ENCODE measurements at regions not wholly inside any gene's neighbourhood (a gene's known extent, or its start where the extent isn't known, plus 50 kb on each side); places are given as distances from the start of the nearest gene placed in this dataset.

DNA sequence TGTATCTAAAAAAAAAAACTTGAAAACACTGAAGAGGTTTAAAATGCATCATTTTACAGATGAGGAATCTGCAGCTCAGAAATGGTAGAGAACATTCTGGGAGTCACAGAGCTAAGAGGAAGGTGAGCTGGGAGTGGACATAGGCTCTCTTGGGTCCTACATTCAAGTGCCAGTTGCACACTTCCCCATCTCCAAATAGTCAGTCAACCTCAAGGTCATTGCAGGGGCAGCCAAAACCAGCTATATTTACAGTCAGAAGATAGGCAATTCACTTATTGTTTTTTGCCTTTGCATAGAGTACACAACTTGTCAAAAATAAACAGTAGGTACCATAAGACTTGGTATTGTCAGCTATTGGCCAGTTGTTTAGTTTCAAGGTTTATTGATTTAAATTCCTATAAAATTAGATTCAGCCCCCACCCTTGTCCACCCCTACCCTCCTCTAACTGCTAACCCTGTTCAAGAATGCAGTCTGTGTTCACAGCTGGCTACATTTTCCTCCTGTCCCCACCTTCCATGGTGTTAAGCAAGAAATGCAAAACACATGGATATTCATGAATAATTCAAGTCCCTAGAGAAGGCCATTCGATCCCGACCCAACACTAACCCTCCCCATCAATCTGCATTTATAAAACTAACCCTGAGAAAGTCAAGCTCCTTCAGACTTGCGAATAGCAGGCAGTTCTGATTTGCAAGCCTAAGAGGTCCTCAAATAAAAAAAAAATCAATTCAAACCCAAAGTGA lies 567.0 kb upstream of the MCTP2 start:
- TF ChIP-seq POLR2AphosphoS5 (IDR thresholded peaks at IDR 0.05; ENCODE audit: low read depth, low read length), result no peak
- no peak for TF ChIP-seq FOXP2 (optimal IDR thresholded peaks at IDR 0.05; ENCODE audit: borderline replicate concordance, extremely low read depth, extremely low read length, insufficient read depth)
- TF ChIP-seq SIN3A (IDR thresholded peaks at IDR 0.05; ENCODE audit: borderline replicate concordance, insufficient read depth, low read length), result no peak
- no peak for TF ChIP-seq REST (IDR thresholded peaks at IDR 0.05; ENCODE audit: insufficient read depth in 1 of 2, low read depth in 2 of 2, low read length in 2 of 2)
- no peak for TF ChIP-seq TAF1 (IDR thresholded peaks at IDR 0.05; ENCODE audit: borderline replicate concordance, insufficient read depth, low read length)

DNA sequence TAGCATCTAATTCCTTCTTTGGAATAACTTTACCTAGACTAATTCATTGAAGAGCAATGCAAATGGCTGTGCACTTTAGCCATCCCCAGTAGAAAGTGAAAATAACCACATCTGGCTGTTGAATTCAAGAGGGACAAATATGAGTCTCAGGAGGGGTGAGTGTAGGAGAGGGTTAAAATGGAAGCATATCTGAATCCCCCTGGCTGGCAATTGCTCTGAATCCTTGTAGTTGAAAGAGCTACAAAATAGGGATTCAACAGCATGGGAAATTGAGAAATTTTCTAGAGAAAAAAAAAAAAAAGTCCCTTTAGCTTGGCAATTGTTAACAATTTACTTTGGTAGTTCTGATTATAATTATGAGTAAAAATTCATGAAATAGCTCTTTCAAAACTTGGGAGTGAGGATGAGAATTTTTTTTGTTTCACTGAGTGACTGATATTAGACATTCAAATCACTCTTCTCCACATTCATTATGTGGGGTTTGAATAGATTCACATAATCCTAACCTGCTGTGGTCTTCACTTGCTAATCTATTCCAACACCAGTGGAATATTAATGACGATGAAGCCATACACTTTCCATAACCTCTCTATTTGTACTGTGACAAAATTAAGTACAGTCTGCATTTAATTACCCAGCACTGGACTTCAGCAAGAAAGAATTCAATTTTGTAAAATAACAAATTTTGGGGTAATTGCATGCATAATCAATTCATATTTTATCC lies 569.0 kb upstream of the MCTP2 start:
- TF ChIP-seq POLR2AphosphoS5 (IDR thresholded peaks at IDR 0.05; ENCODE audit: low read depth, low read length), result no peak

- no peak for TF ChIP-seq TAF1 (IDR thresholded peaks at IDR 0.05; ENCODE audit: borderline replicate concordance, insufficient read depth, low read length)
- TF ChIP-seq POLR2AphosphoS5 (IDR thresholded peaks at IDR 0.05; ENCODE audit: low read depth, low read length), result no peak
- TF ChIP-seq FOXP2 (optimal IDR thresholded peaks at IDR 0.05; ENCODE audit: borderline replicate concordance, extremely low read depth, extremely low read length, insufficient read depth), result no peak
- TF ChIP-seq SIN3A (IDR thresholded peaks at IDR 0.05; ENCODE audit: borderline replicate concordance, insufficient read depth, low read length), result no peak
- TF ChIP-seq REST (IDR thresholded peaks at IDR 0.05; ENCODE audit: insufficient read depth in 1 of 2, low read depth in 2 of 2, low read length in 2 of 2), result no peak
Observed at GRCh38 chr15:93658026-93658816, 569.2 kb upstream of the RGMA start.

GRCh38 chr15:93656041-93656440 lies 567.0 kb upstream of the RGMA start:
- TF ChIP-seq REST (IDR thresholded peaks at IDR 0.05; ENCODE audit: insufficient read depth in 1 of 2, low read depth in 2 of 2, low read length in 2 of 2), result no peak

DNA sequence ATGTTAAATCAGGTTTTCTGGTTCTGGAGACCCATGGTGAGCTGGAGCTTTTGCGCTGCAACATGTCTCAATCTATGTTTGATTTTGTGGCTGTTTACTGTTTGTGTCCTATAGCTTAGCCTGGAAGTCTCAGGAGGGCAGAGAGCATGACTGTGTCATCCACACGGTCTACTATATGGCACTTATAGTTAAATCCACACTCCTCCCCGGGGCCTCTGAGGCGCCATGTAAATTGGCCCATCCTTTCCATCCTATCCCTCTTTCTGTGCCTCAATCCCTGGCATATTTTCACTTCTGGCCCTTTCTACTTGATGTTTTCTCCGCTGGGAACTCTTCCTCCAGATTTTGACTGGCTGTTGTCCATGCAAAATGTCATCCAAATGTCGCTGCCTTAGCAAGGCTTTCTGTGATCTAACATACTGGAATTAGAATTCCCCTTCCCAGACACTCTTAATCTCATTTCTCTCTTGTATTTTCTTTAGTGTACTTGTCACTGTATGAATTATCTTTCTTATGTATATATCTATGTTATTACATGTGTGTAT lies 560.8 kb upstream of the RGMA start:
- TF ChIP-seq REST (IDR thresholded peaks at IDR 0.05; ENCODE audit: insufficient read depth in 1 of 2, low read depth in 2 of 2, low read length in 2 of 2) (no peak), SIN3A (IDR thresholded peaks at IDR 0.05; ENCODE audit: borderline replicate concordance, insufficient read depth, low read length) (no peak), FOXP2 (optimal IDR thresholded peaks at IDR 0.05; ENCODE audit: borderline replicate concordance, extremely low read depth, extremely low read length, insufficient read depth) (no peak), POLR2AphosphoS5 (IDR thresholded peaks at IDR 0.05; ENCODE audit: low read depth, low read length) (no peak), TAF1 (IDR thresholded peaks at IDR 0.05; ENCODE audit: borderline replicate concordance, insufficient read depth, low read length) (no peak)

Data from PFSK-1 (cell line).